NOMO-1 treated with dmso at 0.1 percent for 144 hours (cell line): ENCODE measurements at regions not wholly inside any gene's neighbourhood (a gene's known extent, or its start where the extent isn't known, plus 50 kb on each side); places are given as distances from the start of the nearest gene placed in this dataset.
"Not testable (repeated sequence)": the region's sequence is repeated elsewhere in the genome, so short reads cannot be mapped to it uniquely, and the experiment has no call there.

Source experiments
- DNase-seq: peaks from one replicate; lab custom pipeline; 2025; ENCODE audit not compliant: unreplicated experiment; lab: John Stamatoyannopoulos, UW

DNA sequence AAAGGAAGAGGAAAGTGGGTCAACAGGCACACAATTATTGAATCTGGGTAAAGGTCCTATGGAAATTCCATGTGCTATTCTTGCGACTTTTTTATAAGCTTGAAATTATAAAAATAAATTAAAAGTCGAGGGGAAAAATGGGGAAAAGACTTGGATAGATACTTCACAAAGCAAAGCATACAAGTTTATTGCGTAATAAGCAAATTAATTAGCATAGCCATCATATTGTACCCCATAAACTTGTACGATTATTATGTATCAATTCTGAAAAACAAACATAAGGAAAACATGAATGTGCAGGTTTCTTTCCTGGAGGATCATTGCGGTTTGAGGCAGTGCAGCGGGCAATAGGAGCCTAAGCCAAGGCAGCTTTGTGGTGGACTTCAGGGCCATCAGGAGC, 351.6 kb upstream of the NOX3 start:
- no peak for DNase-seq

DNA sequence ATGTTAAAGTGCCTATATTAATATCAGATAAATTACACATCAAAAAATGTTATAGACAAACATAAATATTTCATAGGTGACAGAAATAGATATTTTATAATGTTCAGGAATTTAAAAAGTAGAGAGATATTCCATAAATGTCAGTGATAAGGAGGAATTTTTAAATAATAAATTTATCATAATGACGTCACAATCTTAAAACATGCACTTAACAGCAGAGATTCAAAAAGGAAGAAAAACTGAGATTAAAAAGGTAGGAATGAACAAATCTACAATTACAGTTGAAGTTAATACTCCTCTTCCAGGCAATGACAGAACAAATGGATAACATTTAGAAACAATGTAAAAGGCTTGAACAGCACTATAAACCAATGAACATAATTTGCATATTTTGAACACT, 345.4 kb upstream of the NOX3 start:
- no peak for DNase-seq

DNA sequence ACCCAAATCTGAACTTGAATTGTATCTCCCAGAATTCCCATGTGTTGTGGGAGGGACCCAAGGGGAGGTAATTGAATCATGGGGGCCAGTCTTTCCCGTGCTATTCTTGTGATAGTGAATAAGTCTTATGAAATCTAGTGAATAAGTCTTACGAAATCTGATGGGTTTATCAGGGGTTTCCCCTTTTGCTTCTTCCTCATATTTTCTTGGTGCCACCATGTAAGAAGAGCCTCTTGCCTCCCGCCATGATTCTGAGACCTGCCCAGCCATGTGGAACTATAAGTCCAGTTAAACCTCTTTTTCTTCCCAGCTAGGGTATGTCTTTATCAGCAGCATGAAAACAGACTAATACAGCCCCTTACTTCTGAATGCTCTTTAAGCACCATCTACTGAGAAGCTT, 343.2 kb upstream of the NOX3 start:
- not testable (repeated sequence) for DNase-seq

GRCh38 chr6:155795173-155795796, 339.6 kb upstream of the NOX3 start:
- DNase-seq = no peak

GRCh38 chr6:155791891-155792290, 336.3 kb upstream of the NOX3 start:
- DNase-seq = no peak

DNA sequence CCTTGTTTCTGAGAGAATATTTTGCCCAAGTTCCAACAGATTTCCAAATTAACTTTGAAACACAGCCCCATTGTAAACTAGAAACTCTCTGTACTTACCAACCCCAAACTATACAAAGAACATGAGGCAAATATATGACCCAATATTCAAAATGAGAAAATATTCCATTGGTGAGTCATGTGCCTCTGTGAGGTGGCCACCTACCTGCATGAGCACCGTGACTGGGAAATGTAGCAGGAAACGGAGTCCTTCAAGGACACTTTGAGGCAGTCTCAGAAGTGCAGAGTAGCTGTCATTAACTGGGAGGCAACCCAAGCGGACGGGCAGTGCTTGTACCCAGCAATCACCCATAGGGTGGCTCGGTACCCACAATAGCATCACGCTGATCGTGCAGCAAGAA, 335.5 kb upstream of the NOX3 start:
- no peak for DNase-seq

DNA sequence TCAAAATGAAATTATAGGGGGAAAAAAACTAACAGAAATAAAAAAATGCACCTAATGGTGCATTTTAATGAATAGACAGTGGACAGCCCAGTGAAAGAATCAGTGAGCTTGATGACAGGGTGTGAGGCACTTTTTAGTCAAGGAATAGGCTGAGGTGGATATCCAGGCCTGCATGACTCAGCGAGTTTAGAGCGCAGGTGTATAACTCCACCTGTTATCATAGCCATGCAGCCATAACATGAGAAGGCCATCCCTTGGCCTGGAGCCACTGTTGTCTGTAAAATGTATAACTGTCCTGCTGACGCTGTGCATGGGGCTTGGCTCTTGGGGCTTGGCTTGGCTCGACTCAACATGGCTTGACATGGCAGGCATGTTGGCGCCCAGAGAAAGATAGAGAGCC, 331.5 kb upstream of the NOX3 start:
- no peak for DNase-seq

DNA sequence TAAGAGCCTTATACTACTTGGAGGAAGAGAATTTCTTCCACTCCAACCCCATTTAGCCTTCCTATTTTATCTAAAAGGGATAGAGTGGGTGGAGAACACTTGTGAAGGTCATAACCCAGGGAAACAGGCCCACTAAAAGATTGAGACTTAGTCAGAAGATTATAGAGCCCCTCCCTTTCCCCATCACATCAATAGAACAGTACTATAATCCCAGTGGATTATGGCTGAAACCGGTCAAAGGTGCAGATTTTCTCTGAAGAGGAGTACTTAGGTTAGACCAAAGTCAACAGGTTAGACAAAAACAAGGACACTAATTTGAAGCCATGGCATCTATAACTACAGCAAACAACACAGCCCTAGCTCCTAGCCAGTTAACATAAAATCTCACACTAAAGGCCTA, 330.9 kb upstream of the NOX3 start:
- DNase-seq = no peak

- DNase-seq = no peak
These were observed 327.3 kb upstream of the NOX3 start for GRCh38 chr6:155782739-155783459.

DNA sequence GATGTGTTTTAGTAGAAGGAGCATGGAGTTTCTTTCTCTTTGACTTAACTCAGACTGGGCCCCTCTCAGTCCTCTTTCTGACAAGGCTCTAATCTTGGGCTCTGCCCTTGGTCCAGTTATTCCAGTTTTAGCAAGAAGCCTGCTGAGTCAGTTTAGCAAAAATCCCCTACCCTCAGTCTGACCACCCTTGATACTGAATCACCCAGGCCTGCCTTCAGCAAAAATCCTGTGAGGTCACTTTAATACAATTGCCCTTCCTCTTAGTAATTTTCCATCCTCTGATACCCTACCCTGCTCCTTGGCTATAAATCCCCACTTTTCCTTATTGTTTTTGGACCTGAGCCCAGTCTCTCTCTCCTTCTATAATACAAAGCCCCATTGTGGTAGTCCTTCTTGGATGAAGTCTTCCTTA, 326.7 kb upstream of the NOX3 start:
- no peak for DNase-seq

DNA sequence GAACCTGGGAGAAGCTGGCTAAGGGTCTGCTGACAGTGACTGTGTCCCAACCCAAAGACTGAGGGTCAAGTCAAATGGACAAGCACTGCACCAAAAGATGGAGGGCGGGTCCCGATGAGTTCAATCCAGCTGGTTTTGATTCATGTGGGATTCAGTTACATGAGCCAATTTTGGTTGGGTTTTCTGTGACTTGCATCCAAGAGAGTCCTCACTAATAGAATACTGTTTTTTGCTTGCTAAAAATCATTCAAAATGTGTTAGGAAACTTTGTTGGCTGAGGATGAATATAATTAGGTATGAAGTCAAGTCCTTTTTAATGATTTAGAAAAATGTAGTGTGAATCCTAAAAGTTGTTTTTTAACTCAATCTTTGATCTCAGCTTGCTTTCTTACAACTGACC, 323.8 kb upstream of the NOX3 start:
- DNase-seq = no peak

GRCh38 chr6:155778336-155778735, 322.7 kb upstream of the NOX3 start:
- DNase-seq = no peak

GRCh38 chr6:155771822-155772221, 316.2 kb upstream of the NOX3 start:
- no peak for DNase-seq

DNA sequence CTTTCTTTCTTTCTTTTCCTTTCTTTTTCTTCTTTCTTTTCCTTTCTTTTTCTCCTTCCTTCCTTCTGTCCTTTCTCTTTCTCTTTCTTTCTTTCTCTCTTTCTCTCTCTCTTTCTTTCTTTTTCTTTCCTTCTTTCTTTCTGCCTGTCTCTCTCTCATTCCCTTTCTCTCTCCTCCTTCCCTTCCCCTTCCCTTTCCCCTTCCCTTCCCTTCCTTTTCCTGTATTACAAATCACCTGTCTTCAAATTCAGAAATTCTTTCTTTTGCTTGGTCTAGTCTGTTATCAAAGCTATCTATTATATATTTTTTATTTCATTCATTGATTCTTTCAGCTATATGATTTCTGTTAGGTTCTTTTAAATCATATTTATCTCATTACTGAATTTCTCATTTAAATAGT, 315.2 kb upstream of the NOX3 start:
- no peak for DNase-seq

DNA sequence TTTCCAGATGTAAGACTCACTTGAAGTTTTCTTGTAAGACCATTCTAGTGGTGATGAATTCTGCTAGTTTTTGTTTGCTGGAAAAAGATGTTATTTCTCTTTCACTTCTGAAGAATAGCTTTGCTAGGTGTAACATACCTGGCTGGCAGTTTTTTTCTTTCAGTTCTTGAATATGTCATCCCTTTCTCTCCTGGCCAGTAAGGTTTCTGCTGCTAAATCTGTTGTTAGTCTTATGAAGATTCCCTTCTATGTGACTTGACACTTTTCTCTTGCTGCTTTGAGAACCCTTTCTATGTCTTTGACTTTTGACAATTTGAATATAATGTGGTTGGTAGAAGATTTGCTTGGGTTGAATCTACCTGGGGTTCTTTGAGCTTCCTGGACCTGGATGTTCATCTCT, 314.7 kb upstream of the NOX3 start:
- no peak for DNase-seq

DNA sequence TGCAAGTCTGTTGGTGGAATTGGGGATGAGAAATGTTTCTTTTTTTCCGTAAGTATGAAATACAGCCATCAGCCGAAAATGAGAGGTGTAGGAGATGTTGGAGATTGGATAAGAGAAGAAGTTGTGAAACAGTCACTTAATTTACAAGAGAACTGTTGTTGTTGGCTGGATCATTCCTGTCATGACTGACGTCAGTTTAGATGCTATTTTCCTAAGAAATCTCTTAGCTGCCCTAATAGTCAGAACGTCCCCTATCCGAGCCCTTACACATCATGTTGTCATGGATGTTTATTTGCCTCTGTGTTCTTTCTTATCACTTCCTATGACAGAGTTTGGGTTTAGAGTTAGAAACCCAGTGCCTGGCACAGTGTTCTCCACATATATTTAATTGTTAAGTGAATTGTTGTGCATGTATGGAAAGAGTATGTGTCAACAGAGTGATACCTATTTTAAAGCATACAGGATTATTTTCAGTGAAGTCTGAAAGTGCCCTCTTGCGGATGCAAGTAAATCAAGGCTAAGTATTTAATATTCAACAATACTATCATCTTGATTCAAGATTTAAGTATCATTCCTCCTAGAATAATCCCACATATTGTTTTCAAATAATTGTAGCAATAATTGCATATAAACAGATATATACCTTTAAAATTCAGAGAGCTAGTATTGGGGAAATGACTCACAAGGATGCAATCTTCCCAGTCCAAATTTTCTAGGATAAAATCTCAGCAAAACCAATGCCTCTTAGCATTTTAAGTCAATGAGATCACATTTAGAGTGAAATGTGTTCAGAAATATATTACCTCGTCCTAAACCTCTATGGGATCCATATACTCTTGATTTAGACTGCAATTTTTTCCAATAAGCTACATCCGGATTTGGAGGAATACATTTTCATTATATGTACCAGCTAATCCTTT, 309.9 kb upstream of the NOX3 start:
- no peak for DNase-seq

DNA sequence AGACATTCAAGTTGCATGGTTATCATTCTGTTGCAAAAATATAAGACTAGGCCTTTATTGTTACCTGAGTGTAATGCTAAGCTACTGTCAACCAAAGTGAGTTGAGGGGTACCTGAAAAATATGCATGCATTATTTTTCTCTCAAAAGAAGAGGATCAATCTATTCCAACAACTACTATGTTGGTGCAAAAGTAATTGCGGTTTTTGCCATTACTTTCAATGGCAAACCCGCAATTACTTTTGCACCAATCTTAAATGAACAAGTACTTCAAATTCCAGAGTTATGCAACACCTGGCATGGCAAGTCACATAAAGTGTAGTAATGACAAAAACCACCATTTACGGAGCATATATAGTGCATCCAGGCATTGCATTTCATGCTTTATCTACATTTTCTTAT, 307.0 kb upstream of the NOX3 start:
- DNase-seq = no peak

DNA sequence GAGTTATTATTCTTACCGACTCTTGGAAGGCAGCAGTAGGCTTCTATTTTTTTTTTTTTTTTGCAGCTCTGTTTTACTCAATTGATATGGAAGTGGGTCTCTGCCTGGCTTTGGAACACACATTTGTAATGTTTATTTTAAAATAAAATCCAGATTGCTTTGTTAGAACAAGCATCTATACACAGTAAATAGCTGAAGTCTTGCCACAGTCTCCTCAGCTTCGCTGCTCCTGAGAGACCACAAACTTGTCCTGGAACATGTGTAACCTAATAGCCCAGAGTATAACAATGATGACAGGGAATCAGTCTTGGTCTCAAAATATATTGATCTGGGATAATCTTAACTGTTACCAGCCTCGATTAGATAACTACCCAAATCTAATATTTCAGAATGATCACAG, 299.8 kb upstream of the NOX3 start:
- no peak for DNase-seq

GRCh38 chr6:155748778-155749177, 293.1 kb upstream of the NOX3 start:
- DNase-seq = not testable (repeated sequence)

DNA sequence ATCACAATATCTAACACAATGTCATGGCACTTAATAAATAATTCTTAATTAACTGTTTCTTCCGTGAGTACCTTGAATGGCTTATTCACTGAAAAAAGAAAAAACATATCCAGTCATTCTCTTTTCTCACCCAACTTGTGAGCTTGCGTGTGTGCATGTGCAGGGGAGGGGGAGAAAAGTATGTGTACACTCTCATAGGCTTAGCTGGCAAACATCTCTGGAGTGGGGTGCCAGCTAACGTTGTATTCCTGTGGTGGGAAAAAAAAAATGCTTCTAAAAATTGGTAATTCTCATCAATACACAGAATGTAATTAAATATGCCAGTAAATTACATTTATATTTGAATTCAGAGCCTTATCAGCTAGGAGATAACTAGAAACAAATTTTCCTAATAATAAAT, 291.9 kb upstream of the NOX3 start:
- DNase-seq = no peak

DNA sequence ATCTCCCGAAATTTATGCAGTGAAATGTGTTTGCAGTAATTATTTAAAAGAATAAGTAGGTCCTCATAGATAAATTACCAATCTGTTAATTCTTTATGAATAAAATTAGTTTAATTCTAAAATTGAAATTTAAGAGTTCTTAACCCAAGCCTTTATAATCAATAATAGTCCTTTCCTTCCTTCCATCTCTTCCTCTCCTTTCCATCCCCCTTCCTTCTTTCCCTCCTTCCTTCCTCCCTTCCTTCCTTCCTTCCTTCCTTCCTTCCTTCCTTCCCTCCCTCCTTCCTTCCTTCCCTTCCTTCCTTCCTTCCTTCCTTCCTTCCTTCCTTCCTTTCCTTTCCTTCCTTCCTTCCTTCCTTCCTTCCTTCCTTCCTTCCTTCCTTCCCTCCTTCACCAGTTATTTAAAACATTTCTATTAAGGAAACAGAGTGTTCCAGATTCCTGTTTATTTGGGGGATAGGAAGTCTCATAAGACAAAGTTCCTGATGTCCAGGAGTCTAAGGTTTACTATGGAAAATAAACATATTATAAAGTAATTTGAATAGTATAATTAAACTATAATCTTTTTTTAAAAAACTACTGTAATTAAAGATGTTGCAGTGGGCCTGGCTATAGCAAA, 285.3 kb upstream of the NOX3 start:
- no peak for DNase-seq
